ENCODE measurements at regions not wholly inside any gene's neighbourhood (a gene's known extent, or its start where the extent isn't known, plus 50 kb on each side); places are given as distances from the start of the nearest gene placed in this dataset.

- Histone ChIP-seq H3K27me3 (no peaks in the 10 kb centered on the region), H3K27ac (no peak overlapping the region), H3K9me3 (no peaks in the 10 kb centered on the region), H3K4me1 (peaks cover 0 to 12% (median 0%) of the 10 kb centered on the region in 4 donors), H3K36me3 (no peaks in the 10 kb centered on the region), H3K4me3 (no peak overlapping the region)
- DNase-seq: no peak
- TF ChIP-seq, protein P1, sequence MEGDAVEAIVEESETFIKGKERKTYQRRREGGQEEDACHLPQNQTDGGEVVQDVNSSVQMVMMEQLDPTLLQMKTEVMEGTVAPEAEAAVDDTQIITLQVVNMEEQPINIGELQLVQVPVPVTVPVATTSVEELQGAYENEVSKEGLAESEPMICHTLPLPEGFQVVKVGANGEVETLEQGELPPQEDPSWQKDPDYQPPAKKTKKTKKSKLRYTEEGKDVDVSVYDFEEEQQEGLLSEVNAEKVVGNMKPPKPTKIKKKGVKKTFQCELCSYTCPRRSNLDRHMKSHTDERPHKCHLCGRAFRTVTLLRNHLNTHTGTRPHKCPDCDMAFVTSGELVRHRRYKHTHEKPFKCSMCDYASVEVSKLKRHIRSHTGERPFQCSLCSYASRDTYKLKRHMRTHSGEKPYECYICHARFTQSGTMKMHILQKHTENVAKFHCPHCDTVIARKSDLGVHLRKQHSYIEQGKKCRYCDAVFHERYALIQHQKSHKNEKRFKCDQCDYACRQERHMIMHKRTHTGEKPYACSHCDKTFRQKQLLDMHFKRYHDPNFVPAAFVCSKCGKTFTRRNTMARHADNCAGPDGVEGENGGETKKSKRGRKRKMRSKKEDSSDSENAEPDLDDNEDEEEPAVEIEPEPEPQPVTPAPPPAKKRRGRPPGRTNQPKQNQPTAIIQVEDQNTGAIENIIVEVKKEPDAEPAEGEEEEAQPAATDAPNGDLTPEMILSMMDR (IDR thresholded peaks at IDR 0.05): no peak
- no peak for TF ChIP-seq POLR2A (IDR thresholded peaks at IDR 0.05)
Measured at GRCh38 chr2:24432735-24433134, 58.3 kb upstream of the NCOA1 start.

DNA sequence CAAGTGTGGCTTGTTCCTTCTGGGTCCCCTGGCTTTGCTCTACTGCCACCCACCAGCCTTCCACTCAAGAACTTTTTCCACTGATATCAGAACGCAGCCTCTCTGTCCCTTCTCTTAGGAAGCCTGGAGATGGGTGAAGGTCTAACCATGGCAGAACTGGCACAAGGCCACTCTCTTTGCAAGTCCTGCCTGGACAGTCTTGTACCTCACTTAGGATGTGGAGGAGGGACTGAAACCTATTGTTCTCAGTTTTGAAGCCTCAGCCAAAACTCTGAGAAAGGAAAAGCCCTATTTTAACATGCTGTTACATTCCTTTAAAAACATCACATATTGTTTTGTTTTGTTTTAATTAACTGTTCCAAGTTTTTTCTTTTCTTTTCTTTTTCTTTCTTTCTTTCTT, 58.9 kb upstream of the NCOA1 start:
- no peaks in the 10 kb centered on the region for H3K27me3 ChIP-seq
- H3K4me3 ChIP-seq: no peak overlapping the region

DNA sequence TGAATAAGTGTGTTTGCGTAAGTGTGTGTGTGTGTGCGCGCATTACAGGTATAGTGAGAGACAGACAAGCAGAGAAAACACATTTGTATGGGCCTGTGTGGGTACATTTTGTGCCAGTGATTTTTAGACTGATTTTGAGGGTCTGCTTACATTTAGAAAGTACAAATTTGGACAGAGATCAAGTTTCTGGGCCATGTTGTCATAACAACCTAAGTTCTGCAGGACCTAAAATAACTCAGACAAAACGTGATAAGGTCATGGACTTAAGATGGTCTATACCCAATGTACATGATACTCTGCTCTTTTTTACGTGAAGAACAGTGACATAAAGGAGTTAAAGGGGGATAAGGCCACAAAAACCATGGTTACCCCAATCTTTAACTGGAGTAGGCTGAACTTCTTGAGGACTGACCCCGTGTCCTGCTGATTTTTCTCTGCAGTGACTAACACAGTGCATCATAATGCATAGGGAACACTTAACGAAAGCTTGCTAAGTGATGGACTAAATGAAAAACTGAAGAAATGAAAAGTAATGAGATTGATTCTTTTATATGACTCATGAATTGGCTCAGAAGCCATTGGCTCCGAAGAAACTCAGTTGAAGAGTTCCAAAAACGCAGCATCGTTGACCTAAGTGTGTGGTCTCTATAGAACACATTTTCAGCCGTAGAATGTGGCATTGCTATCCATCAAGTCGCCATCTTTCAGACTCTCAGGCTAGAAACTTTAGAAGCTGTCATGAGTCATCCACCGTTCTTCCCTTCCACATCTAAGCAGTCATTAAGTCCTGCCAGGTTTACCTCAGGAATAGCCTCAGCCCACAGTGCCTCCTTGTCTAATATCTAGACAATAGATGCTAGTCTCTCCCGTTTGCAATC, 61.6 kb upstream of the NCOA1 start:
- Histone ChIP-seq H3K9me3 (no peaks in the 10 kb centered on the region), H3K36me3 (no peaks in the 10 kb centered on the region), H3K4me3 (no peak overlapping the region), H3K27ac (no peak overlapping the region), H3K4me1 (no peaks in the 10 kb centered on the region), H3K27me3 (no peaks in the 10 kb centered on the region)
- DNase-seq: no peak
- TF ChIP-seq POLR2A (IDR thresholded peaks at IDR 0.05): no peak
- TF ChIP-seq, protein P1 (IDR thresholded peaks at IDR 0.05): no peak

More for the DNA sequence above, 58.9 kb upstream of the NCOA1 start:
- DNase-seq: no peak
- Histone ChIP-seq H3K27ac (no peak overlapping the region), H3K4me1 (peaks cover 0 to 12% (median 0%) of the 10 kb centered on the region in 4 donors), H3K36me3 (no peaks in the 10 kb centered on the region), H3K9me3 (no peaks in the 10 kb centered on the region)
- TF ChIP-seq POLR2A (IDR thresholded peaks at IDR 0.05): no peak
- TF ChIP-seq, protein P1 (IDR thresholded peaks at IDR 0.05): no peak

GRCh38 chr2:24424387-24424786, 64.1 kb upstream of the ITSN2 start:
- H3K36me3 ChIP-seq: no peaks in the 10 kb centered on the region
- H3K27me3 ChIP-seq: no peaks in the 10 kb centered on the region
- no peaks in the 10 kb centered on the region for H3K9me3 ChIP-seq
- TF ChIP-seq POLR2A (IDR thresholded peaks at IDR 0.05): no peak
- TF ChIP-seq, protein P1 (IDR thresholded peaks at IDR 0.05): no peak
- no peak overlapping the region for H3K4me3 ChIP-seq
- no peak for DNase-seq
- no peaks in the 10 kb centered on the region for H3K4me1 ChIP-seq
- no peak overlapping the region for H3K27ac ChIP-seq

- DNase-seq: no peak
- Histone ChIP-seq H3K27ac (no peak overlapping the region), H3K27me3 (no peaks in the 10 kb centered on the region), H3K9me3 (no peaks in the 10 kb centered on the region), H3K4me3 (no peak overlapping the region), H3K36me3 (no peaks in the 10 kb centered on the region), H3K4me1 (no peaks in the 10 kb centered on the region)
- TF ChIP-seq POLR2A (IDR thresholded peaks at IDR 0.05): no peak
- TF ChIP-seq, protein P1 (IDR thresholded peaks at IDR 0.05): no peak
Measured at GRCh38 chr2:24423095-24423494, 62.8 kb upstream of the ITSN2 start.

Measured in Peyer's patch (tissue), 4 donors.